ENCODE measurements at regions not wholly inside any gene's neighbourhood (a gene's known extent, or its start where the extent isn't known, plus 50 kb on each side); places are given as distances from the start of the nearest gene placed in this dataset.
"Not testable (repeated sequence)": the region's sequence is repeated elsewhere in the genome, so short reads cannot be mapped to it uniquely, and the experiment has no call there.

- no peak for TF ChIP-seq ZFX (IDR thresholded peaks at IDR 0.05)
- TF ChIP-seq, protein P1, sequence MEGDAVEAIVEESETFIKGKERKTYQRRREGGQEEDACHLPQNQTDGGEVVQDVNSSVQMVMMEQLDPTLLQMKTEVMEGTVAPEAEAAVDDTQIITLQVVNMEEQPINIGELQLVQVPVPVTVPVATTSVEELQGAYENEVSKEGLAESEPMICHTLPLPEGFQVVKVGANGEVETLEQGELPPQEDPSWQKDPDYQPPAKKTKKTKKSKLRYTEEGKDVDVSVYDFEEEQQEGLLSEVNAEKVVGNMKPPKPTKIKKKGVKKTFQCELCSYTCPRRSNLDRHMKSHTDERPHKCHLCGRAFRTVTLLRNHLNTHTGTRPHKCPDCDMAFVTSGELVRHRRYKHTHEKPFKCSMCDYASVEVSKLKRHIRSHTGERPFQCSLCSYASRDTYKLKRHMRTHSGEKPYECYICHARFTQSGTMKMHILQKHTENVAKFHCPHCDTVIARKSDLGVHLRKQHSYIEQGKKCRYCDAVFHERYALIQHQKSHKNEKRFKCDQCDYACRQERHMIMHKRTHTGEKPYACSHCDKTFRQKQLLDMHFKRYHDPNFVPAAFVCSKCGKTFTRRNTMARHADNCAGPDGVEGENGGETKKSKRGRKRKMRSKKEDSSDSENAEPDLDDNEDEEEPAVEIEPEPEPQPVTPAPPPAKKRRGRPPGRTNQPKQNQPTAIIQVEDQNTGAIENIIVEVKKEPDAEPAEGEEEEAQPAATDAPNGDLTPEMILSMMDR (conservative IDR thresholded peaks at IDR 0.05), result no peak
- no peak overlapping the region for H3K27ac ChIP-seq
Measured at GRCh38 chr12:68435299-68435637, 103.1 kb upstream of the MDM1 start.

DNA sequence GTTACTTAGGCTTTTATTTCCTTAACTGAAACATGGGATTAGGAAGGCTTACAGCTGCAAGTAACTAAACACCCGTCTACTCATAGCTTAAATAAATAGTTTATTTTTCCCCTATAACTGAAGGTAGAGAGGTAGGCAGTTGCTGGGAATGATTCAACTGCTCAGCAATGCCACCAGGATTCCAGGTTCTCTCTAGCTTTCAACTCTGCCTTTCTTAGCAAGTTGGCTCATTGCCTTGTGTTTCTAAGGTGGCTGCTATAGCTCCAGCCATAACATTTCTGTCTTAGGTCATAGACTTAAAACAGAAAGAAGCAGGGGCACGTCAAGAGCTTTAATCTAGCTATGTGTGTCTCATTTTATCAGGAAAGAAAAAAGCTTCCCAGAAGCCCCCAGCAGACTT lies 103.7 kb upstream of the MDM1 start:
- no peak overlapping the region for H3K27ac ChIP-seq

GRCh38 chr12:68438601-68439000 lies 106.4 kb upstream of the MDM1 start:
- no peak overlapping the region for H3K27ac ChIP-seq
- TF ChIP-seq, protein P1 (conservative IDR thresholded peaks at IDR 0.05), result no peak
- TF ChIP-seq ZFX (IDR thresholded peaks at IDR 0.05), result no peak

More for the DNA sequence above, 103.7 kb upstream of the MDM1 start:
- TF ChIP-seq ZFX (IDR thresholded peaks at IDR 0.05), result no peak
- TF ChIP-seq, protein P1 (conservative IDR thresholded peaks at IDR 0.05), result no peak

GRCh38 chr12:68439368-68440045 lies 107.3 kb upstream of the MDM1 start:
- TF ChIP-seq, protein P1 (conservative IDR thresholded peaks at IDR 0.05), result no peak
- TF ChIP-seq ZFX (IDR thresholded peaks at IDR 0.05), result no peak
- H3K27ac ChIP-seq, result no peak overlapping the region

GRCh38 chr12:68440068-68440581 lies 108.0 kb upstream of the MDM1 start:
- no peak overlapping the region for H3K27ac ChIP-seq
- TF ChIP-seq ZFX (IDR thresholded peaks at IDR 0.05), result no peak
- TF ChIP-seq, protein P1 (conservative IDR thresholded peaks at IDR 0.05), result no peak

DNA sequence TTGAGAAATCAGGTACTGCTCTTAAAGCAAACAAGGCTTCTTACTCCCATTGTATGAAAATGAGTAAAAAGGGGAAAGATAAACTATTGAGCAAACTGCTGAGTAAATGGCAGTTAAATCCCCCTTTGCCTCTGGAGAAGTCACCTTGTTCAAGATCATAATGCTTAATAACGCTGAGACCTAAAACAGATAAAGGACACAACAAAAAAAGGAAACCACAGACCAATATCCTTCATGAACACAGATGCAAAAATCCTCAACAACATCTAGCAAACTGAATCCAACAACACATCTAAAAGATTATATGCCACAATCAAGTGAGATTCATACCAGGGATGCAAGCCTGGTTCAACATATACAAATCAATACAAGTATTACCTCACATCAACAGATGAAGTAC lies 109.0 kb upstream of the MDM1 start:
- TF ChIP-seq, protein P1 (conservative IDR thresholded peaks at IDR 0.05), result no peak
- TF ChIP-seq ZFX (IDR thresholded peaks at IDR 0.05), result no peak
- H3K27ac ChIP-seq, result no peak overlapping the region

GRCh38 chr12:68442353-68442972 lies 110.3 kb upstream of the MDM1 start:
- not testable (repeated sequence) for H3K27ac ChIP-seq

- not testable (repeated sequence) for H3K27ac ChIP-seq
Measured at GRCh38 chr12:68443695-68444094, 111.5 kb upstream of the MDM1 start.

Data from C4-2B (cell line).